ENCODE measurements at regions not wholly inside any gene's neighbourhood (a gene's known extent, or its start where the extent isn't known, plus 50 kb on each side); places are given as distances from the start of the nearest gene placed in this dataset.

- TF ChIP-seq, protein P1, sequence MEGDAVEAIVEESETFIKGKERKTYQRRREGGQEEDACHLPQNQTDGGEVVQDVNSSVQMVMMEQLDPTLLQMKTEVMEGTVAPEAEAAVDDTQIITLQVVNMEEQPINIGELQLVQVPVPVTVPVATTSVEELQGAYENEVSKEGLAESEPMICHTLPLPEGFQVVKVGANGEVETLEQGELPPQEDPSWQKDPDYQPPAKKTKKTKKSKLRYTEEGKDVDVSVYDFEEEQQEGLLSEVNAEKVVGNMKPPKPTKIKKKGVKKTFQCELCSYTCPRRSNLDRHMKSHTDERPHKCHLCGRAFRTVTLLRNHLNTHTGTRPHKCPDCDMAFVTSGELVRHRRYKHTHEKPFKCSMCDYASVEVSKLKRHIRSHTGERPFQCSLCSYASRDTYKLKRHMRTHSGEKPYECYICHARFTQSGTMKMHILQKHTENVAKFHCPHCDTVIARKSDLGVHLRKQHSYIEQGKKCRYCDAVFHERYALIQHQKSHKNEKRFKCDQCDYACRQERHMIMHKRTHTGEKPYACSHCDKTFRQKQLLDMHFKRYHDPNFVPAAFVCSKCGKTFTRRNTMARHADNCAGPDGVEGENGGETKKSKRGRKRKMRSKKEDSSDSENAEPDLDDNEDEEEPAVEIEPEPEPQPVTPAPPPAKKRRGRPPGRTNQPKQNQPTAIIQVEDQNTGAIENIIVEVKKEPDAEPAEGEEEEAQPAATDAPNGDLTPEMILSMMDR (IDR thresholded peaks at IDR 0.05; ENCODE audit: control insufficient read depth, insufficient read depth, low read depth, low read length, missing control alignments): no peak
- DNase-seq (ENCODE audit: low read depth): no peak
- H3K4me3 ChIP-seq (ENCODE audit: control insufficient read depth, low read depth, low read length): no peak overlapping the region
These were observed 391.8 kb downstream of the KLF5 start for GRCh38 chr13:73450583-73450982.

DNA sequence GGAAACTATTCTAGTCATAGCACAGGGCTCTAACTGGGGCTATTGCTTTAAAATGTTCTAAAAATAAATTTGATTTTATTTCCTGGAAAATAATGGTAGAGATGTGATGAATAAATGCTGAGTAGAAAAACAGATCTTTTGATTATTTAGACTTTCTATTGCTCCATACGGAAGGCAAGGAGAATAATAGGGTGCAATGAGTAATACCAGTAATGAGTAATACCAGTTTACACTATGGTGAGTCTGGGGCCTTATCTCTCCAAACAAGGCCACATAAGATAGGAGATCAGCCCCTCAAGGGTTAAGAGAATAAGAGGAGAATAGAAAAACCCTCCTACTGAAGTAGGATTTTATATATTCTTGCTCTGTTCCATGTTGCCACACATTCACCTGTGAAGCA is 390.4 kb downstream of the KLF5 start:
- H3K4me3 ChIP-seq (ENCODE audit: control insufficient read depth, low read depth, low read length): no peak overlapping the region
- DNase-seq (ENCODE audit: low read depth): no peak
- TF ChIP-seq, protein P1 (IDR thresholded peaks at IDR 0.05; ENCODE audit: control insufficient read depth, insufficient read depth, low read depth, low read length, missing control alignments): no peak

GRCh38 chr13:73440296-73440895 is 381.6 kb downstream of the KLF5 start:
- H3K4me3 ChIP-seq (ENCODE audit: control insufficient read depth, low read depth, low read length): no peak overlapping the region
- TF ChIP-seq, protein P1 (IDR thresholded peaks at IDR 0.05; ENCODE audit: control insufficient read depth, insufficient read depth, low read depth, low read length, missing control alignments): no peak
- DNase-seq (ENCODE audit: low read depth): no peak

GRCh38 chr13:73433890-73434289 is 375.1 kb downstream of the KLF5 start:
- TF ChIP-seq, protein P1 (IDR thresholded peaks at IDR 0.05; ENCODE audit: control insufficient read depth, insufficient read depth, low read depth, low read length, missing control alignments): no peak
- no peak for DNase-seq (ENCODE audit: low read depth)
- H3K4me3 ChIP-seq (ENCODE audit: control insufficient read depth, low read depth, low read length): no peak overlapping the region

DNA sequence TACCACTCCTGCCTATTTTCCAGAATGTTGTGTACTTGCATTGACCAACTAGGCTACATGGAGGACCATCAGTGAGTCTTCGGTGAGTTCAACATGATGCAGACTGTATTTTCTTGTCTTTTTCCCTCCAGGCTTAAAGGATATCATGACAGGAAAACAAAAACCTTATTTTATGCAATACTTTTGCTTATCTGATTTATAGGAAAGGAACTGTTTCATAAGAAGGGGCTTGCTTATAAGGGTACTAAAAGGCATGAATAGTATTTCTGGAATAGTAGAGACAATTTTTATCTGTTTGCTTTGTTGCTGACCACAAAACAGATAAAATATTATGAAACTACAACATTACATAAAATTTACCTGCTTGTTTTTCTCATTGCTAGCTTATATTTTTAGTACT is 374.7 kb downstream of the KLF5 start:
- no peak for DNase-seq (ENCODE audit: low read depth)
- TF ChIP-seq, protein P1 (IDR thresholded peaks at IDR 0.05; ENCODE audit: control insufficient read depth, insufficient read depth, low read depth, low read length, missing control alignments): no peak
- no peak overlapping the region for H3K4me3 ChIP-seq (ENCODE audit: control insufficient read depth, low read depth, low read length)

- H3K4me3 ChIP-seq (ENCODE audit: control insufficient read depth, low read depth, low read length): no peak overlapping the region
- TF ChIP-seq, protein P1 (IDR thresholded peaks at IDR 0.05; ENCODE audit: control insufficient read depth, insufficient read depth, low read depth, low read length, missing control alignments): no peak
- DNase-seq (ENCODE audit: low read depth): no peak
These were observed 370.9 kb downstream of the KLF5 start for GRCh38 chr13:73429701-73430100.

DNA sequence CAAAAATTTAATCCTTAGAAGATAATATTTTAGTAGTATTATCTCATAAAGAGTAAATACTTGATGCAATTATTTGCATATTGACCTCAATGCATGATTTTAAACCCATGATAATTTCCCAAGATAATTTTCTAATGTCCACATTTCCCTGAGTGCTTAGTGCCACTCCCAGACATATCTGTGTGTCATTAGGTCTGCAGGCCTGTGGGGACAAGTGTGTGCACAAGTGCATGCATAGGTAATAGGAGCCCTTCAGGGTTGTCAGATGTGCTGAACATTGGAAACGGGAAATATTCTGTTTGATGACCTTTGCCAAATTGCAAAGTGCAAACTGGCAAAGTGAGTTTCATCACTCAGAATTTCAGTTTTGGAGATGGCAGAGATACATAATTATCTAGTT is 369.9 kb downstream of the KLF5 start:
- no peak for DNase-seq (ENCODE audit: low read depth)
- no peak overlapping the region for H3K4me3 ChIP-seq (ENCODE audit: control insufficient read depth, low read depth, low read length)
- TF ChIP-seq, protein P1 (IDR thresholded peaks at IDR 0.05; ENCODE audit: control insufficient read depth, insufficient read depth, low read depth, low read length, missing control alignments): no peak
